GM12891 (cell line): ENCODE measurements at regions not wholly inside any gene's neighbourhood (a gene's known extent, or its start where the extent isn't known, plus 50 kb on each side); places are given as distances from the start of the nearest gene placed in this dataset.

Source experiments
- PAX5 ChIP-seq: IDR thresholded peaks from 2 replicates; pipeline ENCODE4 v1.6.1; 2011; ENCODE audit warnings: low read length, moderate library complexity, mild to moderate bottlenecking; ENCODE audit not compliant: insufficient read depth, severe bottlenecking
- POLR2A ChIP-seq: IDR thresholded peaks from 2 replicates; pipeline ENCODE4 v1.6.1; 2011; ENCODE audit warnings: low read depth, low read length, control low read depth
- POLR2AphosphoS5 ChIP-seq: IDR thresholded peaks from 2 replicates; pipeline ENCODE4 v1.6.1; 2011; ENCODE audit warnings: low read depth, low read length, control low read depth
- POU2F2 ChIP-seq: IDR thresholded peaks from 2 replicates; pipeline ENCODE4 v1.6.1; 2011; ENCODE audit warnings: low read depth, mild to moderate bottlenecking, control low read depth, low read length, moderate library complexity
- SPI1 ChIP-seq: IDR thresholded peaks from 2 replicates; pipeline ENCODE4 v1.6.1; 2011; ENCODE audit warnings: low read depth, low read length, control low read depth
- TAF1 ChIP-seq: IDR thresholded peaks from 2 replicates; pipeline ENCODE4 v1.6.1; 2011; ENCODE audit warnings: low read depth, low read length, control low read depth

DNA sequence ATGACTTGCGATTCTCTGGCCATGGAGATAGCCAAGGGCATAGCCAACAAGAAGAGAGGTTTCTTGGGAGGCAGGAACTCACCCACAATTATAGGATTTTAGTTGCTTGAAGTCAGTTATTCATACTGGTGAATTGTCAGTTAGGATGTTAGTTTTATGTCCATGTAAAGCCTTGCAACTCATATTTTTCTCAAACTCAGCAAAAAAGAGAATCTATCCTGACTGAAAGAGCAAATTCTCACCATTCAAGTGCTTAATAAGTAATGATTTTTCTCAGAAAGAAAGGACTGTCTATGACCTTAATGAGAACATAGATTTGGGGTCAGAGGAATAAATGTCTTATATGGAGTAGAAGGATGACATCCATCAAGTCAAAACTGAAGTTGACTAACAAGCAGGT, 934.5 kb downstream of the STPG2 start:
- TF ChIP-seq POLR2A: no peak
- no peak for TF ChIP-seq POLR2AphosphoS5
- no peak for TF ChIP-seq TAF1
- TF ChIP-seq SPI1: no peak
- TF ChIP-seq POU2F2: no peak
- TF ChIP-seq PAX5: no peak
